Activated CD8-positive, alpha-beta memory T cell treated with anti-CD3 and anti-CD28 coated beads, Interleukin-2, amount 50 U/mL, for 4 hours (primary cell): ENCODE measurements at regions not wholly inside any gene's neighbourhood (a gene's known extent, or its start where the extent isn't known, plus 50 kb on each side); places are given as distances from the start of the nearest gene placed in this dataset.

ENCODE experiments used
- DNase-seq: peaks from one replicate; pipeline ENCODE4 v3.0.0-alpha.2; 2020

GRCh38 chr6:44665143-44665542 is 277.6 kb downstream of the CDC5L start:
- no peak for DNase-seq

GRCh38 chr6:44665683-44666082 is 278.2 kb downstream of the CDC5L start:
- DNase-seq: no peak

- no peak for DNase-seq
Measured at GRCh38 chr6:44666324-44666723, 278.8 kb downstream of the CDC5L start.

GRCh38 chr6:44667226-44667625 is 279.7 kb downstream of the CDC5L start:
- no peak for DNase-seq

- DNase-seq: peak; percentile 41
Measured at GRCh38 chr6:44667668-44668390, 280.3 kb downstream of the CDC5L start.

- no peak for DNase-seq
Measured at GRCh38 chr6:44668391-44668930, 281.0 kb downstream of the CDC5L start.

- no peak for DNase-seq
Measured at GRCh38 chr6:44668976-44669934, 281.7 kb downstream of the CDC5L start.

- no peak for DNase-seq
Measured at GRCh38 chr6:44670146-44670545, 282.6 kb downstream of the CDC5L start.

- DNase-seq: no peak
Measured at GRCh38 chr6:44671333-44671732, 283.8 kb downstream of the CDC5L start.

GRCh38 chr6:44672086-44672485 is 284.6 kb downstream of the CDC5L start:
- no peak for DNase-seq

- DNase-seq: no peak
Measured at GRCh38 chr6:44672841-44673240, 285.3 kb downstream of the CDC5L start.

GRCh38 chr6:44674226-44675155 is 287.0 kb downstream of the CDC5L start:
- DNase-seq: no peak

GRCh38 chr6:44675449-44675848 is 287.9 kb downstream of the CDC5L start:
- no peak for DNase-seq

GRCh38 chr6:44676246-44676790 is 288.8 kb downstream of the CDC5L start:
- DNase-seq: no peak

GRCh38 chr6:44676826-44677433 is 289.4 kb downstream of the CDC5L start:
- DNase-seq: no peak

GRCh38 chr6:44678252-44678935 is 290.9 kb downstream of the CDC5L start:
- no peak for DNase-seq

GRCh38 chr6:44679438-44680201 is 292.1 kb downstream of the CDC5L start:
- DNase-seq: no peak

- no peak for DNase-seq
Measured at GRCh38 chr6:44680202-44680720, 292.8 kb downstream of the CDC5L start.

- DNase-seq: no peak
Measured at GRCh38 chr6:44681761-44682160, 294.3 kb downstream of the CDC5L start.

- DNase-seq: no peak
Measured at GRCh38 chr6:44682280-44682679, 294.8 kb downstream of the CDC5L start.
